Osteoblast (primary cell): ENCODE measurements at regions not wholly inside any gene's neighbourhood (a gene's known extent, or its start where the extent isn't known, plus 50 kb on each side); places are given as distances from the start of the nearest gene placed in this dataset.
"Not testable (repeated sequence)": the region's sequence is repeated elsewhere in the genome, so short reads cannot be mapped to it uniquely, and the experiment has no call there.

Source experiments
- DNase-seq: peaks from one replicate; pipeline ENCODE4 v3.0.0; 2011; ENCODE audit warnings: low spot score, mixed read lengths; ENCODE audit not compliant: insufficient read length; ENCODE audit errors: missing footprints
- H2AFZ ChIP-seq: 2 replicates; pipeline ENCODE4 v1.6.0; 2011; ENCODE audit warnings: mild to moderate bottlenecking, low read length
- H3K27ac ChIP-seq: 2 replicates; pipeline ENCODE4 v1.5.1; 2011; ENCODE audit warnings: mild to moderate bottlenecking, low read depth, low read length, moderate library complexity
- H3K27me3 ChIP-seq: 2 replicates; pipeline ENCODE4 v1.6.0; 2012; ENCODE audit warnings: mild to moderate bottlenecking, control low read depth, inconsistent platforms, low read length, moderate library complexity; ENCODE audit not compliant: insufficient read depth
- H3K36me3 ChIP-seq: 2 replicates; pipeline ENCODE4 v1.5.1; 2011; ENCODE audit warnings: mild to moderate bottlenecking, low read length, control low read depth, moderate library complexity; ENCODE audit not compliant: insufficient read depth
- H3K4me1 ChIP-seq: 2 replicates; pipeline ENCODE4 v1.5.1; 2011; ENCODE audit warnings: mild to moderate bottlenecking, low read length, control low read depth, moderate library complexity; ENCODE audit not compliant: insufficient read depth
- H3K4me2 ChIP-seq: 2 replicates; pipeline ENCODE4 v1.6.0; 2011; ENCODE audit warnings: mild to moderate bottlenecking, low read length; ENCODE audit not compliant: insufficient read depth
- H3K4me3 ChIP-seq: fragments of 200-600 bp; sonication (generic); 3 replicates; pipeline ENCODE4 v1.5.1; 2012; ENCODE audit warnings: mild to moderate bottlenecking, low read length, inconsistent platforms; ENCODE audit not compliant: insufficient read depth
- H3K79me2 ChIP-seq: 2 replicates; pipeline ENCODE4 v1.6.0; 2012; ENCODE audit warnings: mild to moderate bottlenecking, low read length, control low read depth, inconsistent platforms; ENCODE audit not compliant: insufficient read depth
- H3K9me3 ChIP-seq: 2 replicates; pipeline ENCODE4 v1.5.1; 2011; ENCODE audit warnings: low read depth, low read length, control low read depth
- H4K20me1 ChIP-seq: 2 replicates; pipeline ENCODE4 v1.6.0; 2012; ENCODE audit warnings: mild to moderate bottlenecking, low read length, control low read depth; ENCODE audit not compliant: insufficient read depth
- TF ChIP-seq, protein P1 (sequence below): IDR thresholded peaks from 2 replicates; pipeline ENCODE4 v1.5.1; 2011; ENCODE audit warnings: mild to moderate bottlenecking, low read depth, low read length, moderate library complexity; ENCODE audit errors: extremely low read depth

DNA sequence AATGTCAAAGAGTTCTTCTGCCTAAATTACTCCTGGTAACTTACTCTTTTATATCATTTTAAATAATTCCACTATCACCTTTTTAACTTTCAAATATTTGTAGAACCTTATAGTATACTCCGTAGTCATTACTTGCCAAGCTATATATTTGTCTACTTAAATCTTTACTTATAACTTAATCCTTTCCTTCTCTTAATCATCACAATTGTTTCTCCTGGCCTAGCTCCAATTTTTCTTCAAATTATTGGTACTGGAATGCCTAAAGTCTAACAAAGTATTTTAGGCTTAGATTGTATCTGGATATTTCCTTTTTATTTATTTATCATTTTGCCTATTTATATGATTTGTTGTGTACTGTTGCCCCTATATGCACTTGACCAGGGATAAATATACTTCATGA is 109.5 kb downstream of the MZT1 start:
- Histone ChIP-seq H3K4me1 (no peaks in the 10 kb centered on the region), H3K36me3 (no peaks in the 10 kb centered on the region), H3K4me3 (no peak overlapping the region), H3K79me2 (no peaks in the 10 kb centered on the region), H3K4me2 (no peak overlapping the region), H4K20me1 (no peaks in the 10 kb centered on the region), H3K27me3 (no peaks in the 10 kb centered on the region), H3K27ac (no peak overlapping the region), H2AFZ (no peak overlapping the region), H3K9me3 (no peaks in the 10 kb centered on the region)
- TF ChIP-seq, protein P1, sequence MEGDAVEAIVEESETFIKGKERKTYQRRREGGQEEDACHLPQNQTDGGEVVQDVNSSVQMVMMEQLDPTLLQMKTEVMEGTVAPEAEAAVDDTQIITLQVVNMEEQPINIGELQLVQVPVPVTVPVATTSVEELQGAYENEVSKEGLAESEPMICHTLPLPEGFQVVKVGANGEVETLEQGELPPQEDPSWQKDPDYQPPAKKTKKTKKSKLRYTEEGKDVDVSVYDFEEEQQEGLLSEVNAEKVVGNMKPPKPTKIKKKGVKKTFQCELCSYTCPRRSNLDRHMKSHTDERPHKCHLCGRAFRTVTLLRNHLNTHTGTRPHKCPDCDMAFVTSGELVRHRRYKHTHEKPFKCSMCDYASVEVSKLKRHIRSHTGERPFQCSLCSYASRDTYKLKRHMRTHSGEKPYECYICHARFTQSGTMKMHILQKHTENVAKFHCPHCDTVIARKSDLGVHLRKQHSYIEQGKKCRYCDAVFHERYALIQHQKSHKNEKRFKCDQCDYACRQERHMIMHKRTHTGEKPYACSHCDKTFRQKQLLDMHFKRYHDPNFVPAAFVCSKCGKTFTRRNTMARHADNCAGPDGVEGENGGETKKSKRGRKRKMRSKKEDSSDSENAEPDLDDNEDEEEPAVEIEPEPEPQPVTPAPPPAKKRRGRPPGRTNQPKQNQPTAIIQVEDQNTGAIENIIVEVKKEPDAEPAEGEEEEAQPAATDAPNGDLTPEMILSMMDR = no peak
- DNase-seq = no peak

DNA sequence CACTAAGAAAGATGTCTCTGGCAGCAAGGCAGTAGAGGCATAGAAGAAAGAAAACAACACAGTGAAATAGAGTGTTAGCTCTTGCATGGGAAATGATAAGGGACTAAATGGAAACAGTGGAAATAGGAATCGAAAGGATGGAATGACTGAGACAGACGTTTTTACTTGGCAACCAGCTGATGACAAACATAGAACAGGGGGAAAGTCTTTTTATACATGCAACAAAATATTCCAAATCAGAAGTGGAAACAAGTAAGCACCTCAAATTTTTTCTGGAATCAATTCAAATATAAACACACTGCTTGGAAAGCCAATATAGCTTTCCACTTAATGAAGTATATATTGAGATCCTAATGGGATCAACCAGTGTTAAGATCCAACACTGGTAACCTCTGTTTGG is 110.2 kb downstream of the MZT1 start:
- H3K36me3 ChIP-seq = no peaks in the 10 kb centered on the region
- H3K4me3 ChIP-seq = no peak overlapping the region
- TF ChIP-seq, protein P1 = no peak
- no peak for DNase-seq
- no peaks in the 10 kb centered on the region for H3K9me3 ChIP-seq
- H3K27ac ChIP-seq = no peak overlapping the region
- no peak overlapping the region for H2AFZ ChIP-seq
- H3K4me1 ChIP-seq = no peaks in the 10 kb centered on the region
- no peak overlapping the region for H3K4me2 ChIP-seq
- no peaks in the 10 kb centered on the region for H4K20me1 ChIP-seq
- no peaks in the 10 kb centered on the region for H3K27me3 ChIP-seq
- H3K79me2 ChIP-seq = no peaks in the 10 kb centered on the region

DNA sequence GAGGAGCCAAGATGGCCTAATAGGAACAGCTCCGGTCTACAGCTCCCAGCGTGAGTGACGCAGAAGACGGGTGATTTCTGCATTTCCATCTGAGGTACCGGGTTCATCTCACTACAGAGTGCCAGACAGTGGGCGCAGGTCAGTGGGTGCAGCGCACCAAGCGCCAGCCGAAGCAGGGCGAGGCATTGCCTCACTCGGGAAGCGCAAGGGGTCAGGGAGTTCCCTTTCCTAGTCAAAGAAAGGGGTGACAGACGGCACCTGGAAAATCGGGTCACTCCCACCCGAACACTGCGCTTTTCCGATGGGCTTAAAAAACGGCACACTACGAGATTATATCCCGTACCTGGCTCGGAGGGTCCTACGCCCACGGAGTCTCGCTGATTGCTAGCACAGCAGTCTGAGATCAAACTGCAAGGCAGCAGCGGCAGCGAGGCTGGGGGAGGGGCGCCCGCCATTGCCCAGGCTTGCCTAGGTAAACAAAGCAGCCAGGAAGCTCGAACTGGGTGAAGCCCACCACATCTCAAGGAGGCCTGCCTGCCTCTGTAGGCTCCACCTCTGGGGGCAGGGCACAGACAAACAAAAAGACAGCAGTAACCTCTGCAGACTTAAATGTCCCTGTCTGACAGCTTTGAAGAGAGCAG is 117.1 kb downstream of the MZT1 start:
- H3K9me3 ChIP-seq, H2AFZ ChIP-seq, H3K79me2 ChIP-seq, H3K4me3 ChIP-seq, H3K4me2 ChIP-seq, H4K20me1 ChIP-seq, H3K27ac ChIP-seq, DNase-seq, H3K4me1 ChIP-seq, H3K36me3 ChIP-seq, H3K27me3 ChIP-seq: not testable (repeated sequence)

DNA sequence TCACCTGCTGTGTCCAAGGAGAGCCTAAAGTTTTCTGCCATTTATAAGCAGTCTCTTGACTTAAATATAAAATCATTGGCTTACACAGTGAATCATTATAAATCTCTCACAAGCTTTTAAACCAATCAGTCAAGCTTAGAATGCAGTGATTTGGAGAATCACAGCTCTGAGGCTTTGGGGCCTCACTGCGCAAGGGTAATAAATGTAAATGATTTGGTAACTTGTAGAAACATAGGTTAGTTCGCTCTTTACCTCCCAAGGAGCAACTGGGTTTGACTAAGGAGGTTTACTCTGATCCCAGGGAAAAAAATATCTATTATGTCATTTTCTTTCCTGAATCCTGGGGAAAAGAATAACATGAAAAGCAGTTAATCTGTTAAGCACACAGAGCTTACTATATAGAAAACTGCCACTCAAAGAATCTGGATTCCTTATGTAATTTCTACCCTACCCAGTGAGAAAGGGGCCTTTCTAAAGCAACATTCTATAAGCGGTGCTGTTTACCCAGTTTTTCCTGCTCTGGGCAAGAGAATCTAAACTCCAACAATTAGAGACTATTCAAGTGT is 128.2 kb downstream of the MZT1 start:
- DNase-seq = no peak
- Histone ChIP-seq H3K27ac (no peak overlapping the region), H3K4me2 (no peak overlapping the region), H4K20me1 (no peaks in the 10 kb centered on the region), H3K4me1 (no peaks in the 10 kb centered on the region), H3K9me3 (no peaks in the 10 kb centered on the region), H2AFZ (no peak overlapping the region), H3K27me3 (no peaks in the 10 kb centered on the region), H3K4me3 (no peak overlapping the region), H3K36me3 (no peaks in the 10 kb centered on the region), H3K79me2 (no peaks in the 10 kb centered on the region)
- TF ChIP-seq, protein P1 = no peak
